T-cell (primary cell): ENCODE measurements at regions not wholly inside any gene's neighbourhood (a gene's known extent, or its start where the extent isn't known, plus 50 kb on each side); places are given as distances from the start of the nearest gene placed in this dataset.

Source experiments
- ATAC-seq, 4 experiments: fragments of 200-7000 bp in 3 of 4; fragments of 150-1000 bp in 1 of 4; cut with Tn5 transposase; replicated peaks in 1 of 4; 1 replicate in 3 of 4; 2 replicates in 1 of 4; pipeline ENCODE4 v1.10.0; 2021; ENCODE audit warnings: moderate library complexity in 3 of 4, mild to moderate bottlenecking in 2 of 4, moderate number of reproducible peaks in 1 of 4
- CTCF ChIA-PET, 2 donors: fragments of 300-600 bp; sonication (Branson Sonifier 250); formaldehyde crosslinking; loops; one replicate each; lab custom pipeline; 2022; ENCODE audit warnings: antibody characterized with exemption in 2 of 2; lab: Charles Lee
- POLR2A ChIA-PET, 2 donors: fragments of 300-600 bp; sonication (Branson Sonifier 250); formaldehyde crosslinking; loops; one replicate each; lab custom pipeline; 2022; ENCODE audit warnings: antibody characterized with exemption in 2 of 2; lab: Charles Lee
- DNase-seq, 35 experiments: peaks; one replicate each; pipeline versions ENCODE4 v3.0.0 to v3.0.0-alpha.2; 2013 to 2023
- H3K27ac ChIP-seq: one replicate; pipeline ENCODE4 v1.5.1; 2013; ENCODE audit warnings: low read length
- H3K27me3 ChIP-seq, 2 experiments: replicated peaks in 1 of 2; 1 replicate in 1 of 2; 2 replicates in 1 of 2; pipeline versions ENCODE4 v1.6.1 to v1.7.0; 2013; ENCODE audit warnings: low read length in 1 of 2, mixed read lengths in 1 of 2; ENCODE audit not compliant: control insufficient read depth in 2 of 2, insufficient read depth in 2 of 2; ENCODE audit errors: extremely low read depth in 1 of 2
- H3K36me3 ChIP-seq, 2 donors: 1 replicate in 1 of 2; 2 replicates in 1 of 2; pipeline versions ENCODE4 v1.6.1 to v1.7.0; 2013; ENCODE audit warnings: low read length in 1 of 2; ENCODE audit not compliant: control insufficient read depth in 2 of 2, insufficient read depth in 1 of 2; ENCODE audit errors: extremely low read depth in 1 of 2
- H3K4me1 ChIP-seq, 2 experiments: 1 replicate in 1 of 2; 2 replicates in 1 of 2; pipeline versions ENCODE4 v1.6.1 to v1.7.0; 2013; ENCODE audit warnings: low read length in 2 of 2, mixed read lengths in 1 of 2; ENCODE audit not compliant: insufficient read depth in 2 of 2, control insufficient read depth in 1 of 2; ENCODE audit errors: extremely low read depth in 1 of 2
- H3K4me3 ChIP-seq, 2 donors: 1 replicate in 1 of 2; 2 replicates in 1 of 2; pipeline versions ENCODE4 v1.5.1 to v1.7.0; 2013; ENCODE audit warnings: mild to moderate bottlenecking in 2 of 2, low read length in 1 of 2, moderate library complexity in 1 of 2; ENCODE audit not compliant: control insufficient read depth in 1 of 2; ENCODE audit errors: extremely low read depth in 1 of 2
- H3K9me3 ChIP-seq: 2 replicates; pipeline ENCODE4 v1.7.0; 2013
- H3K27ac Mint-ChIP-seq, 2 donors: one replicate each; pipeline ENCODE4 v1.8.0; 2020 to 2021; ENCODE audit warnings: mild to moderate bottlenecking in 2 of 2, mixed read lengths in 2 of 2
- H3K27me3 Mint-ChIP-seq, 2 donors: one replicate each; pipeline ENCODE4 v1.8.0; 2021 to 2022; ENCODE audit warnings: mixed read lengths in 2 of 2
- H3K36me3 Mint-ChIP-seq: one replicate; pipeline ENCODE4 v1.8.0; 2021; ENCODE audit warnings: mixed read lengths
- H3K4me1 Mint-ChIP-seq, 3 donors: one replicate each; pipeline ENCODE4 v1.8.0; 2020 to 2022; ENCODE audit warnings: mixed read lengths in 3 of 3, mild to moderate bottlenecking in 1 of 3
- H3K4me3 Mint-ChIP-seq, 3 donors: one replicate each; pipeline ENCODE4 v1.8.0; 2020 to 2022; ENCODE audit warnings: mild to moderate bottlenecking in 3 of 3, mixed read lengths in 3 of 3, moderate library complexity in 3 of 3
- H3K9me3 Mint-ChIP-seq, 3 donors: one replicate each; pipeline ENCODE4 v1.8.0; 2020 to 2022; ENCODE audit warnings: mixed read lengths in 3 of 3
- WGBS: methylation state at CpG from one replicate; pipeline ENCODE4 v1.1.5; 2013; ENCODE audit warnings: missing lambda C conversion rate; ENCODE audit not compliant: insufficient coverage; 5-methylcytosine and 5-hydroxymethylcytosine counted together

DNA sequence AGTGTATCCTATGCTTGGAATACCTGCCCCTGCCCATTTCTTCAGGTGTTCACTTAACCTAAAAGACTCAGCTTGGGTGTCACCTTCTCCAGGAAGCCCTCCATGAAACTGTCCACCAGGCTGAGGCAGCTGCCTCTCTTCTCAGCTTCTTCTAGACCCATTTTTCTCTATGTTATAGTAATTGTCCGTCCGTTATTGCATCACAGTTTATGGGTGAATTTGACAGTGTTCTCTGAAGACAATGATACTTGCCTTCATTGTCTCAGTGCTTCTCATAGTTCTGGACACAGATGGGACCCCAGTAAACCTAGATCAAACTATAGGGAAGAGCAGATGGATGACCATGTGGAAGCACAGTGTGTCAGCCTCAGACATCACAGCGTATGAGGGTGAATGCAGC lies 238.0 kb upstream of the MOCS1 start:
- H3K4me1 Mint-ChIP-seq: no peaks in the 10 kb centered on the region
- DNase-seq (no peak), ATAC-seq (no peak)
- no peaks in the 10 kb centered on the region for H3K36me3 ChIP-seq
- H3K27me3 Mint-ChIP-seq: peaks cover 21 to 31% of the 10 kb centered on the region in 2 donors
- POLR2A ChIA-PET: interaction anchor here in 1 of 2 donors (0.6 kb wide), 1 partner anchor 461 kb away, joined by 3 read pairs; no protein-coding TSS in a partner anchor
- CTCF ChIA-PET: no interaction called here
- H3K4me3 Mint-ChIP-seq: no peak overlapping the region
- no peaks in the 10 kb centered on the region for H3K4me1 ChIP-seq
- H3K27ac Mint-ChIP-seq: no peak overlapping the region
- no peak overlapping the region for H3K4me3 ChIP-seq
- H3K27me3 ChIP-seq: peaks cover 0 to 2% of the 10 kb centered on the region in 2 experiments
- WGBS: 93% methylated on average over 3 of the region's 3 CpGs
- no peaks in the 10 kb centered on the region for H3K36me3 Mint-ChIP-seq
- H3K9me3 ChIP-seq: no peaks in the 10 kb centered on the region
- H3K9me3 Mint-ChIP-seq: no peaks in the 10 kb centered on the region
- H3K27ac ChIP-seq: no peak overlapping the region

DNA sequence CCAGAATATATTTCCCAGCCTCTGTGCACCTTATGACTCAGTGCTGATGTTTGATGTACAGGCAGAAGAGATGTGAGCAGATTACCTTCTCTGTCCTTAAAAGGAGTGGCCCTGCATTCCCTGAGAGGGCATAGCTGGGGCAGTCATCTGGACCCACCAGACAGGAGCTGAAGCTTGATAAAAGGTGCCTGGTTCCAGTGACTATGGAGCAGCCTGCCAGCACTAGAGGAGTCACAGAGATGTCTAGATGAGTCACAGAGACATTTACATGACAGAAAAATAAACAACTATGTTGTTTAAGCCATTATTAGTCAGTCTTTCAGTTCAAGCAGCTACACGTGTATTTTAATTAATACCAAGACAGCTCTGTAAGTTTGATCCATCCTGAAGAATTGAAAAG lies 237.1 kb upstream of the MOCS1 start:
- ATAC-seq: no peak
- H3K27ac Mint-ChIP-seq: no peak overlapping the region
- peaks cover 17 to 23% of the 10 kb centered on the region in 2 donors for H3K27me3 Mint-ChIP-seq
- H3K27ac ChIP-seq: no peak overlapping the region
- H3K36me3 Mint-ChIP-seq: no peaks in the 10 kb centered on the region
- ChIA-PET CTCF (no interaction called here), POLR2A (no interaction called here)
- H3K4me3 Mint-ChIP-seq: no peak overlapping the region
- no peaks in the 10 kb centered on the region for H3K4me1 Mint-ChIP-seq
- H3K36me3 ChIP-seq: no peaks in the 10 kb centered on the region
- no peaks in the 10 kb centered on the region for H3K9me3 ChIP-seq
- H3K9me3 Mint-ChIP-seq: no peaks in the 10 kb centered on the region
- no peak for DNase-seq
- no CpG with 5 or more reads among the region's 1 CpG for WGBS
- H3K27me3 ChIP-seq: peaks cover 0 to 2% of the 10 kb centered on the region in 2 experiments
- H3K4me3 ChIP-seq: no peak overlapping the region
- no peaks in the 10 kb centered on the region for H3K4me1 ChIP-seq

DNA sequence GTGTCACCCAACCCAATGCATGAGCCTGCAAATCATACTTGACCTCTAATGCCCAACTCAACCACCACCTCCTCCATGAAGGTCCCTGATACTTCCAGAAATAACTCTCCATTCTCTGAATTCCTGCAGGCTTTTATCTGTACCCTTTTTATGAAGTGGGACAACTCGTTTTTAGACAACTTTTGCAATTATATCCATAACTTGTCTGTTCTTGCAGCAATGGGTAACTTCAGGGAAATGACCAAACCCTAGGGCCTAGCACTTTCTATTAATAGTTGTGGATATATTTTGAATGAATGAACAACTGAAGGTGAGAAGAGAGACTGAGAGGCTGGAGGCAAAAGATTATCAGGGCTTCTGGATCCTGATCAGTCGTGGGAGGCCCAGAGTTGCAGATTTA lies 236.6 kb upstream of the MOCS1 start:
- H3K9me3 ChIP-seq: no peaks in the 10 kb centered on the region
- peaks cover 0 to 2% of the 10 kb centered on the region in 2 experiments for H3K27me3 ChIP-seq
- no peaks in the 10 kb centered on the region for H3K36me3 ChIP-seq
- no peak overlapping the region for H3K4me3 ChIP-seq
- H3K27ac ChIP-seq: no peak overlapping the region
- DNase-seq (no peak), ATAC-seq (no peak)
- no peak overlapping the region for H3K27ac Mint-ChIP-seq
- H3K4me1 Mint-ChIP-seq: no peaks in the 10 kb centered on the region
- no peak overlapping the region for H3K4me3 Mint-ChIP-seq
- peaks cover 13 to 23% of the 10 kb centered on the region in 2 donors for H3K27me3 Mint-ChIP-seq
- CTCF ChIA-PET: no interaction called here
- no peaks in the 10 kb centered on the region for H3K36me3 Mint-ChIP-seq
- POLR2A ChIA-PET: no interaction called here
- no peaks in the 10 kb centered on the region for H3K9me3 Mint-ChIP-seq
- H3K4me1 ChIP-seq: no peaks in the 10 kb centered on the region
- no CpG with 5 or more reads among the region's 2 CpGs for WGBS

DNA sequence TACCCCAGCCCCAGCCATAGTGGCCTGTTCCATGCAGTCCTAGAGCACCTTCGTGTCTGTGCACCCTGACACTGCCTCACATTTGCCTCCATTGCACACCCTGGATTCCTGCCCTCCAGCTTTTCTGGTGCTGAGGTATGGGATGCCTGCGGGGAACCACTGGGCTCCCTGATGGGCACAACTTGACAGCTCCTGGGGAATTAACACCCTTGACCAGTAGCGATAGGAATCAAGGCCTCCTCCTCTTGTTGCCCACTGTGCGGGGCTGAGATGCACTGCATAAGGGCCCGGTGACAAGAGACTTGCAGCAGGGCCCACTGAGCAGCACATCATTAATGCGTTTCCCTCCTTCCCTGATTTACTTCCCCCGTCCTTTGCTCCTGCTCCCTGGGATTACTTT lies 235.6 kb upstream of the MOCS1 start:
- H3K4me1 ChIP-seq: no peaks in the 10 kb centered on the region

DNA sequence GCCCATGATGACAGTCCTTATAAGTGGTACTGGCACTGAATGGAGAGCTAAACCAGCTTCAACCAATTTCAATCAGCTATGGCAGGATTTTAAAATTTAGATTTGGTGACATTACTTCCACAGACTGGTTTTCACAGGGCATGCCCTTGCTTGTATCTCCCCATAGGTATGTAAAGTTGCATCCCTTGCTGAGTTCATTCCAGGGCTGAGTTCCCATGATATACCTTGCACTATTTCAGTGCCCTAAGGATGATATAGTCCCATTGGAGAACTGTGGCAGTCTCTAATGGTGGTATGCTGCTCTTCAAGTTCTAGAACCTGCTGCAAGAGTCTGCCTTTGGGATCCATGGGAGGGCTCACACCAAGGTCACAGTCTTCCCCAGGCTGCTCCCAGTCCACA lies 232.7 kb upstream of the MOCS1 start:
- H3K9me3 Mint-ChIP-seq: no peaks in the 10 kb centered on the region
- peaks cover 8 to 25% of the 10 kb centered on the region in 2 donors for H3K27me3 Mint-ChIP-seq
- H3K27ac ChIP-seq: no peak overlapping the region

More for the DNA sequence above, 235.6 kb upstream of the MOCS1 start:
- no peaks in the 10 kb centered on the region for H3K36me3 ChIP-seq
- no peak overlapping the region for H3K4me3 ChIP-seq
- no peak overlapping the region for H3K27ac ChIP-seq
- peaks cover 8 to 28% of the 10 kb centered on the region in 2 donors for H3K27me3 Mint-ChIP-seq
- no peaks in the 10 kb centered on the region for H3K36me3 Mint-ChIP-seq
- ChIA-PET POLR2A (no interaction called here), CTCF (no interaction called here)
- H3K4me1 Mint-ChIP-seq: no peaks in the 10 kb centered on the region
- H3K27me3 ChIP-seq: peaks cover 0 to 5% of the 10 kb centered on the region in 2 experiments
- no peaks in the 10 kb centered on the region for H3K9me3 Mint-ChIP-seq
- DNase-seq (no peak), ATAC-seq (no peak)
- WGBS: 68% methylated on average over 6 of the region's 7 CpGs
- H3K27ac Mint-ChIP-seq: no peak overlapping the region
- no peaks in the 10 kb centered on the region for H3K9me3 ChIP-seq
- H3K4me3 Mint-ChIP-seq: no peak overlapping the region

DNA sequence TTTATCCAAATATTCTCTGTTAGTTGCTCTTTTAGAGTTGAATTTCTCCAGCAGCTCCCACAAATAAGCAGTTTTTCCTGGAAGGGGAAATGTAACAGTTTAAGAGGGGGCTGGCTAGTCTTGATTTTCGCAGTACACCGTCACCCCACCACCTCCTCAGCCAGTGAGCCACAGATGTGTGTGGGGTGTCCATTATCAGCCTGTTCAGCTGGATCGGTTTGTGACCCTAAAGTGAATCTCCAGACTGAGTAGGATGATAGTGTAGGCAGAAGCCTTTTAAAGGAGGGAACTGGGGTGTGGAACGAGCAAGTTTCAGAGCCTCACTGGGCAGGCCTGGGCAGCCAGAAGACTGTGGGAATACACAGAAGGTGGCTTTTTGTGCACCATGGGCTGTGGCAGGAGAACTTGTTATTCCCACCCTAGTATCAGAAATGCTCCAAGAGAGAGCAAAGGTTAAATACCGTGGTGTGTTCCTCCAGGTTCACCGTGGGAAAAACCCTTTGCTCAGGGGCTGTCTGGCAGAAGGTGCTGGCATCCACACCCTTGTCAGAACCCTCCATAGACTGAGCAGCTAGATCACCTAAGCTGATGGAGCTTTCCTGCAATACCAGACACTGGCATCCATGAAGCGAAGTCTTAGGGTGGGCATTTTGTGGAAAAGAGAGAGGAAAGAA lies 230.9 kb upstream of the MOCS1 start:
- ChIA-PET CTCF (no interaction called here), POLR2A (no interaction called here)
- peaks cover 0 to 5% of the 10 kb centered on the region in 2 experiments for H3K27me3 ChIP-seq
- no peak for DNase-seq
- H3K27me3 Mint-ChIP-seq: peaks cover 5 to 16% of the 10 kb centered on the region in 2 donors
- H3K9me3 ChIP-seq: no peaks in the 10 kb centered on the region
- H3K27ac ChIP-seq: no peak overlapping the region
- H3K4me3 ChIP-seq: no peak overlapping the region
- no peak overlapping the region for H3K27ac Mint-ChIP-seq
- H3K36me3 Mint-ChIP-seq: no peaks in the 10 kb centered on the region
- 83% methylated on average over 3 of the region's 7 CpGs for WGBS
- H3K9me3 Mint-ChIP-seq: no peaks in the 10 kb centered on the region
- no peak overlapping the region for H3K4me3 Mint-ChIP-seq
- H3K4me1 Mint-ChIP-seq: no peaks in the 10 kb centered on the region
- H3K4me1 ChIP-seq: no peaks in the 10 kb centered on the region
- no peak for ATAC-seq
- no peaks in the 10 kb centered on the region for H3K36me3 ChIP-seq

More for the DNA sequence above, 232.7 kb upstream of the MOCS1 start:
- ChIA-PET CTCF (no interaction called here), POLR2A (no interaction called here)
- H3K36me3 ChIP-seq: no peaks in the 10 kb centered on the region
- Mint-ChIP-seq H3K36me3 (no peaks in the 10 kb centered on the region), H3K27ac (no peak overlapping the region), H3K4me3 (no peak overlapping the region), H3K4me1 (no peaks in the 10 kb centered on the region)
- H3K4me3 ChIP-seq: no peak overlapping the region
- no peak for ATAC-seq
- no peaks in the 10 kb centered on the region for H3K4me1 ChIP-seq
- DNase-seq: no peak
- H3K9me3 ChIP-seq: no peaks in the 10 kb centered on the region
- H3K27me3 ChIP-seq: peaks cover 0 to 5% of the 10 kb centered on the region in 2 experiments
